HG03442 (cell line): ENCODE measurements at regions not wholly inside any gene's neighbourhood (a gene's known extent, or its start where the extent isn't known, plus 50 kb on each side); places are given as distances from the start of the nearest gene placed in this dataset.
A peak's percentile ranks its signal among the peaks of the same experiment; 100 is the strongest.

Experiments used
- ATAC-seq: cut with Tn5 transposase; IDR thresholded peaks from one replicate; pipeline ENCODE4 v1.9.1; 2021; ENCODE audit warnings: mild to moderate bottlenecking, moderate library complexity; ENCODE audit not compliant: unreplicated experiment

GRCh38 chrX:73768886-73769285, 83.6 kb downstream of the XIST start:
- ATAC-seq = no peak

GRCh38 chrX:73768160-73768559, 84.4 kb downstream of the XIST start:
- no peak for ATAC-seq

- no peak for ATAC-seq
Observed at GRCh38 chrX:73767017-73767416, 85.5 kb downstream of the XIST start.

GRCh38 chrX:73766431-73766795, 86.1 kb downstream of the XIST start:
- no peak for ATAC-seq

GRCh38 chrX:73765776-73766430, 86.6 kb downstream of the XIST start:
- ATAC-seq = no peak

GRCh38 chrX:73758250-73758649, 94.3 kb downstream of the XIST start:
- ATAC-seq = peak; percentile 92
